ENCODE measurements at regions not wholly inside any gene's neighbourhood (a gene's known extent, or its start where the extent isn't known, plus 50 kb on each side); places are given as distances from the start of the nearest gene placed in this dataset.

DNA sequence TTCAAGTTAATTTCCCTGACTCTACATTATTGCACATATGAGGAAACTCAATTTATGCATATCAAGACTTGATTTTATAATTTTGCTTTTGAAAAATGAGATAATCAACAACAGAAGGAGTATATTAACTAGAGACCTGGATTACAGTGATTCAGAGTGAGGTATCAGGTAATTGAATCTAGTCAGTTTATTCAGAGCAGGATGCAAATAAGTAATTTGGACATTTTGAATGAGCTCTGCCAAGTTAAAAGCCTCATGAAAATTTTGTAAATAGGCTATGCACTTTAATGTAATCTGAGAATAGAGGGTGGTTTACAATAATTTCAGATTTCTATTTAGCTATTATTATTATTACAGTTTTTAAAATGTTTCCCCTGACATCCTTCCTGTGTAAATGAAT, 203.7 kb upstream of the EMCN start:
- TF ChIP-seq CTCF (conservative IDR thresholded peaks at IDR 0.05; ENCODE audit: low read length) = no peak
- no peak for DNase-seq (ENCODE audit: low read depth)
- no peak overlapping the region for H3K4me3 ChIP-seq (ENCODE audit: low read length)

DNA sequence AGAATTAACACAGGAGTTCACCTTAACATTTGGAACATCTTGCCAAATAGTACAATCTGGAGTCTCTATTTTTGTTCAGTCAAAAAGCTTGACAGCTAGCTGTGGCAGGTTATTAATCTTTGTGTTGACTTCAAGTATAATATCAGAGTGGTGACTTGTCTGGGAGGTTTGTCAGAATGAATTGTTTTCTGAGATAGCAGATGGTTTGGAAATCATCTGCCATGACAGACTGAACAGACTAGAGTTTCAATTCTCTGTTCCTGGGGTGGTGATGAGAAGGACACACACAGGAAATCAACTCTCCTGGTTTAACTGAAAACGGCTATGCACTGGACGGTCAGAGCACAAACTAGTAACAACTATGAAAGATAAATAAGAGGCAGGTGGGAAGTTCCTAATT, 203.3 kb upstream of the EMCN start:
- TF ChIP-seq CTCF (conservative IDR thresholded peaks at IDR 0.05; ENCODE audit: low read length) = no peak
- DNase-seq (ENCODE audit: low read depth) = no peak

DNA sequence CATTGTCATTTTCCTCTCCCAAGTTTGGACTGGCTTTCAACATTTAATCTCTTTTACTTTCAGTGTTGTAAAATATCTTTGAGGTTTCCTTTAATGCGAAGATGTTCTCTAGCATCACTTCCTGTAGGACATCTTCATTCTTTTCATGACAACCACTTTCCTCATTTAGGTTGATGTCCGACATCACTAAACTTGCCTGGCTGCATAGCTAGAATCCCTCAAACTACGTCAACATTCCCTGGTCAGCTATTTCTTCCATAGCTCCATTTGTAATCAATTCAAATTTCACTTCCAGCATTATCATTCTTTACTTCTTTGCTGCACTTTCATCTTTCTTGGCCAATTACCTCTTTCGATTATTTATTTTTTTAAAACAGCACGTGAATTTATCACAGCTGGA, 198.6 kb upstream of the EMCN start:
- H3K4me3 ChIP-seq (ENCODE audit: low read length) = no peak overlapping the region
- TF ChIP-seq CTCF (conservative IDR thresholded peaks at IDR 0.05; ENCODE audit: low read length) = no peak
- DNase-seq (ENCODE audit: low read depth) = no peak

More for the DNA sequence above, 203.3 kb upstream of the EMCN start:
- no peak overlapping the region for H3K4me3 ChIP-seq (ENCODE audit: low read length)

DNA sequence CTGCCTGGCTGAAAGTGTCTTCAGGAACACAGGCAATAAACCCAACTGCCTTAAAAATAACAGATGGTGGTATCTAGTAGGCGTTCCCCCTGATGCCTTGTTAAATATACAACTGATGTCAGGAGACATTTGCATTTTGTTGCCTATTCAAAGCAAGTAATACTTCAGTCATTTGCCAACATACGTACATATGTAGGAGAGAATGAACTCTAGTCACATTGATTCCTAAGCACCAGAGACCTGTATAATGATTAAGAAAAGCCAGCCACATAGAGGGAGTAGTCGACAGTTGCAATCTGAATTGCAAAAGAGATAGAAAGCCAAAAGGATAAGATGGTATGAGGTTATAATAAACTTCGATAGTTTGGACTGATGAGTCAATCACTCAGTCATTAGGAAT, 191.0 kb upstream of the EMCN start:
- no peak for DNase-seq (ENCODE audit: low read depth)
- H3K4me3 ChIP-seq (ENCODE audit: low read length) = no peak overlapping the region
- TF ChIP-seq CTCF (conservative IDR thresholded peaks at IDR 0.05; ENCODE audit: low read length) = no peak

- no peak overlapping the region for H3K4me3 ChIP-seq (ENCODE audit: low read length)
- peak; percentile 1 for DNase-seq (ENCODE audit: low read depth)
- TF ChIP-seq CTCF (conservative IDR thresholded peaks at IDR 0.05; ENCODE audit: low read length) = no peak
These were observed 190.0 kb upstream of the EMCN start for GRCh38 chr4:100707786-100708185.

- no peak for DNase-seq (ENCODE audit: low read depth)
- H3K4me3 ChIP-seq (ENCODE audit: low read length) = no peak overlapping the region
These were observed 178.7 kb upstream of the EMCN start for GRCh38 chr4:100696531-100696930.

DNA sequence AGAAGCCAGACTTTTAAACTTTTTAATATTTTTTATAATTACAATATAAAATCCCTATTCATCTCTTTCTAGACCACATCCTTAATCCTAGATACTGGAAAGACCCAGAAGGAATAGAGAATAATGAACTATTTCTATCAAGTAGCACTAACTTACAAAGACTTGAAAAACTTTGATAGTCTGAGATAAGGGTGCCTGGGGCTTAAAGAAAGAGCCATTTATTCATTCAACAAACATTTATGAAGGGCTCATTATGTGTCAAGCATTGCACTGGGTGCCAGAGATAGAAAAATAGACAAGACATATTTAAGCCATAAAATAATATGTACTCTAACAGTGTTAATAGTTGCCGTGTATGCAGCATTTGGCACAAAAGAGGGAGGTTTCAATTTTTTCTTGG, 178.0 kb upstream of the EMCN start:
- DNase-seq (ENCODE audit: low read depth) = no peak
- TF ChIP-seq CTCF (conservative IDR thresholded peaks at IDR 0.05; ENCODE audit: low read length) = no peak
- H3K4me3 ChIP-seq (ENCODE audit: low read length) = no peak overlapping the region

More at GRCh38 chr4:100696531-100696930, 178.7 kb upstream of the EMCN start:
- no peak for TF ChIP-seq CTCF (conservative IDR thresholded peaks at IDR 0.05; ENCODE audit: low read length)
